Activated naive CD4-positive, alpha-beta T cell treated with anti-CD3 and anti-CD28 coated beads, Interleukin-2, amount 50 U/mL, for 24 hours (primary cell): ENCODE measurements at regions not wholly inside any gene's neighbourhood (a gene's known extent, or its start where the extent isn't known, plus 50 kb on each side); places are given as distances from the start of the nearest gene placed in this dataset.

Experiments used
- H3K27ac Mint-ChIP-seq: one replicate; pipeline ENCODE4 v1.8.0; 2021; ENCODE audit warnings: mild to moderate bottlenecking, mixed read lengths
- H3K27me3 Mint-ChIP-seq: one replicate; pipeline ENCODE4 v1.8.0; 2021; ENCODE audit warnings: mixed read lengths
- H3K36me3 Mint-ChIP-seq: one replicate; pipeline ENCODE4 v1.8.0; 2021; ENCODE audit warnings: mixed read lengths
- H3K4me1 Mint-ChIP-seq: one replicate; pipeline ENCODE4 v1.8.0; 2021; ENCODE audit warnings: mixed read lengths
- H3K4me3 Mint-ChIP-seq: one replicate; pipeline ENCODE4 v1.8.0; 2021; ENCODE audit warnings: mild to moderate bottlenecking, mixed read lengths
- H3K9me3 Mint-ChIP-seq: one replicate; pipeline ENCODE4 v1.8.0; 2021; ENCODE audit warnings: mixed read lengths

DNA sequence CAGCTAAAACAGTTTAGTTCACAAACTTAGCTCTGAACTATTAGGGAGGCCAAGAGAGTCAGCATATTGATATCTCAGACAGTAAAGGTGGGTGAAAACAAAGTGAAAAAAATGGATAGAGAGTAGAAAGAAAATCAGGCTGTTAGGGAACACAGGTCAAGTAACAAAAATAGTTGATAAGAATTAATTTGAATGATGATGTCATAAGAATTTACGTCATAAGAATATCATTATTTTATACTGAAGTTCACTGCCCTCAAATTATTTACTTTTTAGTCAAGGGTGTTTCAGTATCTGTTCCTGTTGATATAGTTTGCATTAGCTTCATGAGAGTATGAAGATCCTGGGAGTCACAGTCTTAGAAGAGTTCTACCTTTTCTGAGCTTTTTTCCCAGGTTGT is 1134.6 kb downstream of the SI start:
- Mint-ChIP-seq H3K27ac (no peak overlapping the region), H3K4me1 (no peaks in the 10 kb centered on the region), H3K36me3 (no peaks in the 10 kb centered on the region), H3K27me3 (no peaks in the 10 kb centered on the region), H3K9me3 (peaks cover 15% of the 10 kb centered on the region), H3K4me3 (no peak overlapping the region)

DNA sequence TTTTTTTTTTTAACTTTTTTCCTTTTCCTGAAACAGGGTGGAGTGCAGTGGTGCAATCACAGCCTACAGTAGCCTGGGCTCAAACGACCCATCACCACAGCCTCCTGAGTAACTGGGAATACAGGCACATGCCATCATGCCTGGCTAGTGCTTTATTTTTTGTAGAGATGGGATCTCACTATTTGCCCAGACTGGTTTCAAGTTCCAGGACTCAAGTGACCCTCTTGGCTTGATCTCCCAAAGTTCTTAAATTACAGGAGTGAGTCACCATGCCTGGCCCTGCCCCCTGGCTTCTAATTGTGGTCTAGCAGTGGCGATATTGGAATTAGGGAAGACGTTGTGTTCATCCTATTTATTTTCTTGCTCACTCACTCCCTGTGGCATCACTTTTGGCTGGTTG is 1138.4 kb downstream of the SI start:
- no peak overlapping the region for H3K4me3 Mint-ChIP-seq
- H3K27ac Mint-ChIP-seq = no peak overlapping the region
- H3K9me3 Mint-ChIP-seq = peaks cover 12% of the 10 kb centered on the region
- no peaks in the 10 kb centered on the region for H3K4me1 Mint-ChIP-seq
- no peaks in the 10 kb centered on the region for H3K27me3 Mint-ChIP-seq
- no peaks in the 10 kb centered on the region for H3K36me3 Mint-ChIP-seq

GRCh38 chr3:163936543-163936942 is 1141.8 kb downstream of the SI start:
- no peaks in the 10 kb centered on the region for H3K36me3 Mint-ChIP-seq
- no peak overlapping the region for H3K27ac Mint-ChIP-seq
- H3K4me1 Mint-ChIP-seq = no peaks in the 10 kb centered on the region
- H3K9me3 Mint-ChIP-seq = peaks cover 4% of the 10 kb centered on the region
- H3K4me3 Mint-ChIP-seq = no peak overlapping the region
- H3K27me3 Mint-ChIP-seq = no peaks in the 10 kb centered on the region

- H3K9me3 Mint-ChIP-seq = peaks cover 4% of the 10 kb centered on the region
- no peaks in the 10 kb centered on the region for H3K27me3 Mint-ChIP-seq
- H3K27ac Mint-ChIP-seq = no peak overlapping the region
- no peaks in the 10 kb centered on the region for H3K4me1 Mint-ChIP-seq
- H3K36me3 Mint-ChIP-seq = no peaks in the 10 kb centered on the region
- no peak overlapping the region for H3K4me3 Mint-ChIP-seq
These were observed 1142.9 kb downstream of the SI start for GRCh38 chr3:163935411-163935810.

- H3K36me3 Mint-ChIP-seq = no peaks in the 10 kb centered on the region
- H3K27me3 Mint-ChIP-seq = no peaks in the 10 kb centered on the region
- no peak overlapping the region for H3K27ac Mint-ChIP-seq
- H3K4me1 Mint-ChIP-seq = no peaks in the 10 kb centered on the region
- no peak overlapping the region for H3K4me3 Mint-ChIP-seq
- H3K9me3 Mint-ChIP-seq = peaks cover 8% of the 10 kb centered on the region
These were observed 1149.1 kb downstream of the SI start for GRCh38 chr3:163929069-163929652.

DNA sequence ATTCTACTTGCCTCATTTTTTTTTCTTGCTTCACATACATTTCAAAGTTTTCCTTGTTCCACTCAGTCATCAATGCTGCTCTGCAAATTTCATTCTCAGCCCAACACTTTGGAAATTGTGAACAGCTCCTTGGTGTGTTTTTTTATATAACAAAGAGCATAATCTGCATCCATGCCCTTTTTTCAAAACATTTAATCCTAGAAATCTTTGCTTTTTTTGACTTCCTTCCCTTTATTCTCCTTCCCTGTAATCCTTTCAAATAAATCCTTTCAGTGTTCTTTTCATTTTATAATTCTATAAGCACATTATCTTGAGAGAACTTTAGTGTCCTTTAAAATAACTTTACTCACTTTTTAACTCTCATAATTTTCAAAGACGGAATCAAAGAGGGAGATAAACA is 1150.8 kb downstream of the SI start:
- Mint-ChIP-seq H3K4me1 (no peaks in the 10 kb centered on the region), H3K9me3 (peaks cover 8% of the 10 kb centered on the region), H3K36me3 (no peaks in the 10 kb centered on the region), H3K4me3 (no peak overlapping the region), H3K27ac (no peak overlapping the region), H3K27me3 (no peaks in the 10 kb centered on the region)

DNA sequence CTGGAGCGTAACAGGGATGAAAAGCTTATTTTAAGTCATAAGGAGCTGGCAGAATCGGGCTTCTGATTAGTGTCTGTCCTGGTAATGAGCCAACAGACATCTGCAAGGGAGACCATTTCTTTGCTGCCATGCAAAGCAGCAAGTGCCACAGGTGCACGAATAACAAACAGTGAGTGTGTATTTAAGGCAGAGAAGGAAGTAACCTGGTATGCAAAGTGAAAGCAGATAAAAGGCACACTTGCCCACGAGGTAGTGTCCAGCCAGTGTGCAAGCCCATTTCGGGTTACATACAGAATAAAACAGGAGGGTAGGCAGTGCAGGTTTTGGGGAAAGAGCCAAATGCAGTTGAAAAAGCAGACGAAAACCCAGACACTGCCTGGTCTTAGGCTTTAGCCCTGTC is 1153.7 kb downstream of the SI start:
- Mint-ChIP-seq H3K4me1 (no peaks in the 10 kb centered on the region), H3K36me3 (no peaks in the 10 kb centered on the region), H3K9me3 (peaks cover 8% of the 10 kb centered on the region)

DNA sequence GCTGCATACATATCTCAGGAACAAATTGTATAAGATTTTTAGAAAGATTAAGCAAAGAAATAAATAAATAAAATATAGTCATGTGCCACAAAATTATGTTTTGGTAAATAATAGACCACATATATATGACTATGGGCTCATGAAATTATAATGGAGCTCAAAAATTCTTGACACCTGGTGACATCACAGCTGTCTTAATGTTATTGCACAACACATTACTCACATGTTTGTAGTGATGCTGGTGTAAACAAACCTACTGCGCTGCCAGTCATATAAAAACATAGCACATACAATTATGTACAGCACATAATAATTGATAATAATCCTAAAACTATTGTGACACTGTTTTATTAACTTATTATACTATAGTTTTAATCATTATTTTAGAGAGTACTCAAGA is 1159.1 kb downstream of the SI start:
- H3K27me3 Mint-ChIP-seq = no peaks in the 10 kb centered on the region
- H3K27ac Mint-ChIP-seq = no peak overlapping the region
- no peaks in the 10 kb centered on the region for H3K9me3 Mint-ChIP-seq
- H3K36me3 Mint-ChIP-seq = no peaks in the 10 kb centered on the region
- H3K4me3 Mint-ChIP-seq = no peak overlapping the region
- no peaks in the 10 kb centered on the region for H3K4me1 Mint-ChIP-seq

More for the DNA sequence above, 1153.7 kb downstream of the SI start:
- Mint-ChIP-seq H3K27ac (no peak overlapping the region), H3K4me3 (no peak overlapping the region), H3K27me3 (no peaks in the 10 kb centered on the region)

- Mint-ChIP-seq H3K4me1 (no peaks in the 10 kb centered on the region), H3K9me3 (no peaks in the 10 kb centered on the region), H3K27me3 (no peaks in the 10 kb centered on the region), H3K27ac (no peak overlapping the region), H3K36me3 (no peaks in the 10 kb centered on the region), H3K4me3 (no peak overlapping the region)
These were observed 1161.4 kb downstream of the SI start for GRCh38 chr3:163916596-163917560.

DNA sequence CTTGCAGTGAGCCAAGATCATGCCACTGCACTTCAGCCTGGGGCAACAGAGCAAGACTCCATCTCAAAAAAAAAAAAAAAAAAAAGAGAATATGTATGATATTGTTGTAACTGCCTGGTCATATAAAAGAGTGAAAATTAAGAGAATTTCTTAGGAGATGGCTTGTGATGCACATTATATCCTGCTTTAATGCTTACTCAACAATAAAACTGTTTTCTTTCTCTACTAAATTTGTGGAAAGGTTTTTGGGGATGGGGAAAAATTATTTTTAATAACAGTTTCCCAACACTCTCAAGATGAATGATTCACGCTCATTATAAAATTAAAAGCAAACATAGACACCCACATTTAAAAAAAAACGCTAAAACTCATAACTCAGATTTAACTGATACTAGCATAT is 1163.0 kb downstream of the SI start:
- H3K27me3 Mint-ChIP-seq = no peaks in the 10 kb centered on the region

GRCh38 chr3:163914567-163914966 is 1163.7 kb downstream of the SI start:
- Mint-ChIP-seq H3K4me1 (no peaks in the 10 kb centered on the region), H3K4me3 (no peak overlapping the region), H3K27me3 (no peaks in the 10 kb centered on the region), H3K27ac (no peak overlapping the region), H3K9me3 (no peaks in the 10 kb centered on the region), H3K36me3 (no peaks in the 10 kb centered on the region)

More for the DNA sequence above, 1163.0 kb downstream of the SI start:
- no peaks in the 10 kb centered on the region for H3K9me3 Mint-ChIP-seq
- no peaks in the 10 kb centered on the region for H3K36me3 Mint-ChIP-seq
- no peaks in the 10 kb centered on the region for H3K4me1 Mint-ChIP-seq
- H3K27ac Mint-ChIP-seq = no peak overlapping the region
- H3K4me3 Mint-ChIP-seq = no peak overlapping the region

- no peak overlapping the region for H3K27ac Mint-ChIP-seq
- no peaks in the 10 kb centered on the region for H3K4me1 Mint-ChIP-seq
- no peaks in the 10 kb centered on the region for H3K36me3 Mint-ChIP-seq
- no peak overlapping the region for H3K4me3 Mint-ChIP-seq
- H3K9me3 Mint-ChIP-seq = no peaks in the 10 kb centered on the region
- no peaks in the 10 kb centered on the region for H3K27me3 Mint-ChIP-seq
These were observed 1186.5 kb downstream of the SI start for GRCh38 chr3:163891771-163892170.

GRCh38 chr3:163890661-163891060 is 1187.6 kb downstream of the SI start:
- Mint-ChIP-seq H3K9me3 (no peaks in the 10 kb centered on the region), H3K27ac (no peak overlapping the region), H3K4me1 (no peaks in the 10 kb centered on the region), H3K27me3 (no peaks in the 10 kb centered on the region), H3K4me3 (no peak overlapping the region), H3K36me3 (no peaks in the 10 kb centered on the region)

DNA sequence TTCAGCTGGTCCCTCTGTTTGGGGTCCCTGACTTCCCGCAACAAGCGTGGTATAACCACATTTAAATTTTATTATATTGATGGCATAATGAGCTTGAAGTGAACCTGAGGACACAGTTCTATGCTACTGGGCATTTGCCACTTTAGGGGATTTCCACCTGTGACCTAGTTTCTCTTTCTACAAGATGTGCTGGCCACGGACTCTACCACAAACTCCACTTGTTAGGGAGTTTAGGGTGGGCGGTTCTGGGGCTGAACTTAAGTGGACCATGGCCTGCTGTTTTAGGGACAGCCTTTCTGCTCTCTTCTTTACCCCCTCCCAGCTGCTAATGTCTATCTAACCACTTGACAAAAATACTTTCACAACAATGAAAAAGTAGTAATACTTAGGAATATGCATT is 1199.1 kb downstream of the SI start:
- no peak overlapping the region for H3K27ac Mint-ChIP-seq
- no peaks in the 10 kb centered on the region for H3K36me3 Mint-ChIP-seq
- H3K9me3 Mint-ChIP-seq = peaks cover 26% of the 10 kb centered on the region
- no peak overlapping the region for H3K4me3 Mint-ChIP-seq
- H3K4me1 Mint-ChIP-seq = no peaks in the 10 kb centered on the region
- no peaks in the 10 kb centered on the region for H3K27me3 Mint-ChIP-seq

GRCh38 chr3:163878396-163878795 is 1199.9 kb downstream of the SI start:
- H3K4me3 Mint-ChIP-seq = no peak overlapping the region
- H3K27ac Mint-ChIP-seq = no peak overlapping the region
- H3K36me3 Mint-ChIP-seq = no peaks in the 10 kb centered on the region
- H3K9me3 Mint-ChIP-seq = peaks cover 26% of the 10 kb centered on the region
- H3K4me1 Mint-ChIP-seq = no peaks in the 10 kb centered on the region
- no peaks in the 10 kb centered on the region for H3K27me3 Mint-ChIP-seq

- no peak overlapping the region for H3K4me3 Mint-ChIP-seq
- H3K27ac Mint-ChIP-seq = no peak overlapping the region
- no peaks in the 10 kb centered on the region for H3K4me1 Mint-ChIP-seq
- H3K27me3 Mint-ChIP-seq = no peaks in the 10 kb centered on the region
- peaks cover 26% of the 10 kb centered on the region for H3K9me3 Mint-ChIP-seq
- H3K36me3 Mint-ChIP-seq = no peaks in the 10 kb centered on the region
These were observed 1200.5 kb downstream of the SI start for GRCh38 chr3:163877805-163878204.
